HS-5 (cell line): ENCODE measurements at regions not wholly inside any gene's neighbourhood (a gene's known extent, or its start where the extent isn't known, plus 50 kb on each side); places are given as distances from the start of the nearest gene placed in this dataset.
"Not testable (repeated sequence)": the region's sequence is repeated elsewhere in the genome, so short reads cannot be mapped to it uniquely, and the experiment has no call there.

Experiments
- DNase-seq: peaks from one replicate; pipeline ENCODE4 v3.0.0-alpha.2; 2012; ENCODE audit warnings: low read depth

- no peak for DNase-seq
Measured at GRCh38 chr4:104330125-104330905, 164.4 kb downstream of the CXXC4 start.

- not testable (repeated sequence) for DNase-seq
Measured at GRCh38 chr4:104326991-104327694, 167.6 kb downstream of the CXXC4 start.

- DNase-seq, result no peak
Measured at GRCh38 chr4:104302731-104303130, 192.0 kb downstream of the CXXC4 start.

DNA sequence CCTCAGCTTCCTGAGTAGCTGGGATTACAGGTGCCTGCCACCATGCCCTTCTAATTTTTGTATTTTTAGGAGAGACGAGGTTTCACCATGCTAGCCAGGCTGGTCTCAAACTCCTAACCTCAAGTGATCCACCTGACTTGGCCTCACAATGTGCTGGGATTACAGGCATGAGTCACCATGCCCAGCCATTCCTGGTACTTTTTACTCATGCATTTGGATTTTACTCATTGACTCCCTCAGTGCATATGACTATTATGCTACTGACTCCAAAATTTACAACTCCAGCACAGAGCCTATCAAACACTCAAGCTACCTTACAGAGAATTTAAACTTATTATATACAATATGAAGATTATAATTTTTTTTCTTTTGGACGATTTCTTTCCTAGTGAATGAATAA lies 199.9 kb downstream of the CXXC4 start:
- no peak for DNase-seq

DNA sequence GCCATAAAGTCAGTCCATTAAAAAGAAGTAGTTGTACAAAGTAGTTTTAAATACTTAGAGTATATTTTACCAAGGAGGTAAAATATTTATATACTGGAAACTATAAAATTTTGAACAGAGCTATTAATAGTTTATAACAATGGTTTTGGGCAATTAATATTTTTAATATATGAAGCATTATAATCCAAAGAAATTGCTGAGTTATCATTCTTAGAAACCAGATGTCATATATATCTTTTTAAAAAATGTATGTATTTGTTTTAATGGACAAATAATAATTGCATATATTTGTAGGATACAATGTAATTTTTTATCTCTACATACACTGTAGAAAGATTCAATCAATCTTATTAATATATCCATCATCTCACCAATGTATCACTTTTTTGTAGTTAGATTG lies 207.8 kb downstream of the CXXC4 start:
- DNase-seq, result no peak

DNA sequence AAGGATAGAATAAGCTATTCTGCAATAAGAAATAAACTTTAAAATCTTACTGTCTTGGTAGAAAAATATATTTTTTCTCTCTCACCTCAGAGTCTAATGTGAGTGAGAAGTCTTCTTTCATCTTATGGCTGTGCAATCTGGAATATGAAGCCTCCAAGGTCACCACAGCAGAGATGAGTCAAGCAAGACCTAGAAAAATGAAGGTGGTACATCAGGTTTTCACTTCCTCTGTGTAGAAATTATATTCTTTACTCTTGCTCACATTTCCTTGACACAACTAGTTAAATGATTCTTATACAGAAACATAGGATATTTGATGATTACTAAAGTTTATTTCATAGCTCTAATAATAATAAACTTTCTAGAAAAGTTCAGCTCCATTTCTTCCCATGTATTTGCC lies 211.4 kb downstream of the CXXC4 start:
- DNase-seq, result no peak

DNA sequence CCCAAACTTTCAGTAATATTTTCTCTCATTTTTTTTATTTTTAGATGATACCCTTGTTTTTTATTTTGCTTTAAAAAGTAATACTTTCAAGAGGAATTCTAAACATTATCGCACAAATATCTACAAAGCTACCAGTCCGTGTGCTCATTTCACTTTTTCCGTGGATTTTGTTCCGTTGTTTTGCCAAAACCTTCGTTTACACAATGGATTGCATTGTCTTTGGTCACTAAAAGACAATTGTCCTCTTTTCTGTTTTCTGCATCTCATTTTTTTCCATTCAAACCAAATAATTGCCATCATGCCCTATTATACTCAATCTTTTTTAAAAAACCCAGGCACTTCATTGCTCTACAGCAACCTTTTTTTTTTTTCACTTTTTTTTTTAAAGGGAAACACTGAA lies 214.9 kb downstream of the CXXC4 start:
- DNase-seq, result no peak

GRCh38 chr4:104272966-104273365 lies 221.7 kb downstream of the CXXC4 start:
- DNase-seq, result no peak

DNA sequence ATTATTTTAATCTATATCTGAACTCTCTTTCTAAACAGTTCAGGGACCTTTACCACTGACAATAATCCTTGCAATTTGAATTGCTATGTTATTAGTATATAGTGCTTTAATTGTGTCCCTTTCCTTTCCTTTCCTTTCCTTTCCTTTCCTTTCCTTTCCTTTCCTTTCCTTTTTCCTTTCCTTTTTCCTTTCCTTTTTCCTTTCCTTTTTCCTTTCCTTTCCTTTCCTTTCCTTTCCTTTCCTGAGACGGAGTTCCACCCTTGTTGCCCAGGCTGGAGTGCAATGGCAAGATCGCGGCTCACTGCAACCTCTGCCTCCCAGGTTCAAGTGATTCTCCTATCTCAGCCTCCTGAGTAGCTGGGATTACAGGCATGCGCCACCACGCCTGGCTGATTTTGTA lies 225.1 kb downstream of the CXXC4 start:
- not testable (repeated sequence) for DNase-seq

GRCh38 chr4:104263100-104263499 lies 231.6 kb downstream of the CXXC4 start:
- DNase-seq, result no peak

DNA sequence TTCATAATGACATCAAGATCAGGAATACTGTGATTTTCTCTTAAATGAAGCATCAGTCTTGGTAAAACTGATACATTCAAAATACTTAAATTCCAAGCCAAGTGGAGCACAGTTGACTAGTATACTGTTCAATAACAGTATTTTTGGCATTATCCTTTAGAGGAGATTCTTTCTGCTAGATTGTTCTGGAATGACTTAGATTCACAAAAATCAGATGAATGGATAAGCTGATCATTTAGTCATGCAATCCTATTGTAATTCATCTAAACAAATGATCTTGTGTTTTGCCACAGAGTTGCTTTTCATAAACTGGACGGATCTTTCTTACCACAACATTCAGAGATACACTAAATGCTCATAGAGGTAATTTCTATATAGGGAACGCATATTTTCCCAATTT lies 232.0 kb downstream of the CXXC4 start:
- no peak for DNase-seq

DNA sequence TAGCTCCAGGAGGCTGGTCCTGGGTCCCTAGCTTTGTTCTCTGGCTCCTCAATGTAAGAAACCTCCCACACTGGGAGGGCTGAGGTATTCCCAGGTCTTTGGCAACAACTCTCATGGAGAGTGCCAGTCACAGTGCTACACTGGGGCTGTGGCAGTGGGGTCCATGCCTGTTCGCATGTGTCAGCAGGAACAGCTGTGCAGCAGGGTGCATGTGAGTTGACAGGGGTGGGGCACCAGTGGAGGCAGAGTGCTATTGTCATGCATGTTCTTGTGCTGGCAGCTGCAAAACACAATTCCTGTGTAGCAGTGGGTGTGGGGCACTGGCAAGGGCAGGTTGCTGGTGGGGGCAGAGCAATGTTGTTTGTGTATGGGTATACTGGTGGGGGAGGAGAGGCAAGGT lies 246.0 kb downstream of the CXXC4 start:
- no peak for DNase-seq

GRCh38 chr4:104235967-104236366 lies 258.7 kb downstream of the CXXC4 start:
- no peak for DNase-seq

- peak; percentile 22 for DNase-seq
Measured at GRCh38 chr4:104217526-104217925, 277.2 kb downstream of the CXXC4 start.

GRCh38 chr4:104211657-104212056 lies 283.0 kb downstream of the CXXC4 start:
- no peak for DNase-seq

DNA sequence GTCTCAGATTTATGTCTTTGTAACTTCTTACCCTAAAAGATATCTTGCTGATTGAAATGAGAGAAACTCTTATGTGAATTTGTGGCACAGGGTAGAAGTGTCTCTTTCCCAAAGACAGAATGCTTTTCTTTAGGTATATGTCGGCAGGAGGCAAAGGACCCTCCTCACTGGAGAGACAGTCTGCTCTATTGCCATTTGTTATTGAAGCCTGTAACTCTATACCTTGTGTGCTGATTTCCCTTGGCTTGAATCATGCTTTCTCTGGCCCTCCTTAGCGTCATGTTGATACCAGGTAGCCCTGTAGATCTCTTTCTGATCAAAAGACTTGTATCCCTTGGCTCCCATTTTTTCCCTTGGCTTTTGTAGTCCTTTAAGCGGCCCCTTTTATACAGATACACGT lies 284.3 kb downstream of the CXXC4 start:
- DNase-seq, result no peak

DNA sequence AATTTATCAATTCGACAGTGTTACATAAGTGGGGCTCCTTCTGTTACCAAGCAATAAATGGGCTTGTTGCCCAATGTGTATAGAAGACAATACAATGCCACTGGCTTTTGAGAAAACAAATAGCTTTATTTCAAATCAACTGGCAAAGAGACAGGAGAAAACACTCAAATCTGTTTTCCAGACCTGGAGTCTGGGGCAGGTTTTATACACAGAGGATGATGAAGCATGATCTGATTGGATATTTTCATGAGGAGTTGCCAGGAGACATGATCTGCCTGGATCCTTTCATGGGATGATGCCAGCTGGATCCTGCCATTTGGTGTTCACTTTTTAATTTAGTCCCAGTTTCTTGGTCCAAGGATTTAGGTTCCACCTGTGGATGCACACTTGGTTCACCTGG lies 287.9 kb downstream of the CXXC4 start:
- DNase-seq, result no peak

DNA sequence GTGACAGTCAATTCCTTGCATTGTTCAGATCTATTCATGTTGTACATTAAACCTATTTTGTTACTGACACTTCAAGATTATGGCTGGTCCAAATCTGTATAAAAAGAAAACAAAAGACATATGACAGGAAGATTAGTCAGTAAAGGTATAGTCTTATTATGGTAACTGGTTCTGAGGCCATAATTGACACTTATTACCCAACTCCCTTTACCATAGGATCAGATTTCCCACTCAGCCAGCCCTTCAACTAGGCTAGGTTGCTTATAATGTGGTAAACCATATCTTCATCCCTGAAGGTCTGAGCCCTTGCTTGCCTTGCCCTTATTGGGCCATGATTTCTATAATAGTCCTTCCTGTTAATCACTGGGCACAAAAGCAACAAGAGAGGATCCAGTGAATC lies 289.6 kb downstream of the CXXC4 start:
- DNase-seq, result no peak

DNA sequence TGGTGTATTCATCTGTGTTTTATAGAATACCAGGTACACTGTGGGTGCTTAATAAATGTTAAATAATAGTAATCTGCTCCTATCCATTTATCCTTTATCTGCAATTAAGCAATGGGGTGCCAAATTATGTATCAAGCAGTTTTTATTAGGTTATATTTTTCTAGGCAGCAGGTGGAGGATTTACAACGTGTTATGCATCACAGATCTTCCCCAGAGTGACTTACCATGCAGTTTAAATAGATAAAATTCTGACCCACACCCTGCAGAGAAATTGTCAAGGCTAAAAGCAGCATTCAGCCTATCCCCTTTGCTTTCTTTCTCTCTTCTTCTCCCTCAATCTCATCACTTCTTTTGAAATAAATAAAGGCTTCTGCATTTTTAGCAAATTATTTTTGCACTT lies 306.4 kb downstream of the CXXC4 start:
- DNase-seq, result no peak

DNA sequence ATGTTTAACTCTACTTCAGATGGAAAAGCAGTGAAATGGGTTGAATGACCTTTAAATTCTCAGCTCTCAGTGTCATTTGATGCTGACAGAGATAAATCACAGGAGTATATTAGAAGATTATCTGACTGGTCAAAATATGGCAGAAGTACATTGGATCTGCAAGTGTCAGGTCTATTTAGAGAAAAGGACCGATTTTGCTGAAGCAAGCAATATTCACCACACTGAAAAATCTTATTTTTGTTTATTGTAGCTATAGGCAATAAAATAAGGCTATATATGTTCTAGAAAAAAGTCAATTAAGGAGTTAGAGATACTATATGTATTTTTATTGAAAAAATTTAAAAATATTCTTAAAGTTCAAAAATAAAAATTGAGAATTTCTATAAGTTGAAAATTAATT lies 325.3 kb downstream of the CXXC4 start:
- no peak for DNase-seq

DNA sequence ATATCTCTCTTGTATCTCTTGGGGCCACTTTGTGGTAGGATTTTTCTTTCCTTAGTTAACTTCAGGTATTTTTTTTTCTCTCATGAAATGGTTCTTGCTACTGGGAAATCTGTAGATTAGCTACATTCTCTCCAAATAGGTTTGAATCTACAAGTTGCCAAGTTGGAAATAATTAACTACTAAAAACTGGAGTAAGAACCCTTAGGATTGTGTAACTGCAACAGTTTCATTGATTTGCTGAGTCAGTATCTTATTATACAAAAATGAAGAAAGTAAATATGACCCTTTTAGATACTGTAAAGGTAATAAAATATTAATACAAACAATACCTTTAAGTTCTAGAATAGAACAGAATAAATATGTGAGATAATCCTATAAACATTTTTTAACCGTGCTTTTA lies 327.9 kb downstream of the CXXC4 start:
- no peak for DNase-seq

- DNase-seq, result peak; percentile 43
Measured at GRCh38 chr4:104163820-104164219, 330.9 kb downstream of the CXXC4 start.

- DNase-seq, result no peak
Measured at GRCh38 chr4:104146048-104146447, 348.6 kb downstream of the CXXC4 start.

- no peak for DNase-seq
Measured at GRCh38 chr4:104138116-104138515, 356.6 kb downstream of the CXXC4 start.
